Spinal cord (tissue), 9 donors: ENCODE measurements at regions not wholly inside any gene's neighbourhood (a gene's known extent, or its start where the extent isn't known, plus 50 kb on each side); places are given as distances from the start of the nearest gene placed in this dataset.
"Not testable (repeated sequence)": the region's sequence is repeated elsewhere in the genome, so short reads cannot be mapped to it uniquely, and the experiment has no call there.

Experiments
- DNase-seq, 6 donors: peaks; one replicate each; pipeline versions ENCODE4 v3.0.0 to v3.0.0-alpha.2; 2013 to 2015; ENCODE audit warnings: low spot score in 6 of 6, low read depth in 4 of 6
- H3K27ac ChIP-seq: one replicate; pipeline ENCODE4 v1.5.1; 2013; ENCODE audit warnings: low read depth, low read length, control low read depth
- H3K27me3 ChIP-seq: one replicate; pipeline ENCODE4 v1.6.1; 2013; ENCODE audit warnings: low read length; ENCODE audit not compliant: control insufficient read depth, insufficient read depth
- H3K36me3 ChIP-seq: one replicate; pipeline ENCODE4 v1.6.1; 2013; ENCODE audit warnings: low read length; ENCODE audit not compliant: control insufficient read depth, insufficient read depth
- H3K4me1 ChIP-seq: one replicate; pipeline ENCODE4 v1.6.1; 2013; ENCODE audit warnings: low read length; ENCODE audit not compliant: control insufficient read depth, insufficient read depth
- H3K4me3 ChIP-seq: one replicate; pipeline ENCODE4 v1.5.1; 2013; ENCODE audit warnings: low read depth, low read length, control low read depth
- H3K9me3 ChIP-seq: one replicate; pipeline ENCODE4 v1.6.1; 2013; ENCODE audit warnings: low read length; ENCODE audit not compliant: control insufficient read depth, insufficient read depth
- WGBS: methylation state at CpG from one replicate; pipeline ENCODE4 v1.1.5; 2013; ENCODE audit warnings: missing lambda C conversion rate; ENCODE audit not compliant: insufficient coverage; 5-methylcytosine and 5-hydroxymethylcytosine counted together
- donor health status: healthy.

GRCh38 chr5:176048671-176049070, 80.6 kb upstream of the THOC3 start:
- 95% methylated on average over 2 of the region's 6 CpGs for WGBS
- H3K36me3 ChIP-seq, DNase-seq, H3K4me3 ChIP-seq, H3K4me1 ChIP-seq, H3K27me3 ChIP-seq, H3K27ac ChIP-seq, H3K9me3 ChIP-seq: not testable (repeated sequence)

GRCh38 chr5:176060472-176061268, 92.6 kb upstream of the THOC3 start:
- H3K9me3 ChIP-seq, H3K4me1 ChIP-seq, H3K36me3 ChIP-seq, H3K4me3 ChIP-seq, H3K27me3 ChIP-seq, DNase-seq, H3K27ac ChIP-seq: not testable (repeated sequence)
- WGBS, result no CpG with 5 or more reads among the region's 65 CpGs

DNA sequence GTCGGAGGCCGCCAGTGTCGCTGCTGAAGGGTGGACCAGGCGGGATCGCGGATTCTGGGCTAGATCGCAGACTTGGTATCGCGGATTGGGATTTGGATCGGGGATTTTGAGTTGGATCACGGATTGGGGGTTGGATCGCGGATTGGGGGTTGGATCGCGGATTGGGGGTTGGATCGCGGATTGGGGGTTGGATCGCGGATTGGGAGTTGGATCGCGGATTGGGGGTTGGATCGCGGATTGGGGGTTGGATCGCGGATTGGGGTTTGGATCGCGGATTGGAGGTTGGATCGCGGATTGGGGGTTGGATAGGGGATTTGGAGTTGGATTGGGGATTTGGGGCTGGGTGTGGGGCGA, 93.1 kb upstream of the THOC3 start:
- peak in 1 of 6 donors; percentile 16 for DNase-seq
- H3K27ac ChIP-seq, H3K27me3 ChIP-seq, H3K9me3 ChIP-seq, H3K36me3 ChIP-seq, H3K4me1 ChIP-seq, H3K4me3 ChIP-seq: not testable (repeated sequence)
- WGBS, result 19% methylated on average over 18 of the region's 30 CpGs

GRCh38 chr5:176061660-176062059, 93.5 kb upstream of the THOC3 start:
- no CpG with 5 or more reads among the region's 21 CpGs for WGBS
- not testable (repeated sequence) for H3K27me3 ChIP-seq, DNase-seq, H3K4me1 ChIP-seq, H3K9me3 ChIP-seq, H3K27ac ChIP-seq, H3K36me3 ChIP-seq, H3K4me3 ChIP-seq

- WGBS, result no CpG with 5 or more reads among the region's 5 CpGs
- not testable (repeated sequence) for H3K9me3 ChIP-seq, DNase-seq, H3K36me3 ChIP-seq, H3K4me1 ChIP-seq, H3K4me3 ChIP-seq, H3K27ac ChIP-seq, H3K27me3 ChIP-seq
These were observed 98.3 kb upstream of the THOC3 start for GRCh38 chr5:176066262-176066945.

DNA sequence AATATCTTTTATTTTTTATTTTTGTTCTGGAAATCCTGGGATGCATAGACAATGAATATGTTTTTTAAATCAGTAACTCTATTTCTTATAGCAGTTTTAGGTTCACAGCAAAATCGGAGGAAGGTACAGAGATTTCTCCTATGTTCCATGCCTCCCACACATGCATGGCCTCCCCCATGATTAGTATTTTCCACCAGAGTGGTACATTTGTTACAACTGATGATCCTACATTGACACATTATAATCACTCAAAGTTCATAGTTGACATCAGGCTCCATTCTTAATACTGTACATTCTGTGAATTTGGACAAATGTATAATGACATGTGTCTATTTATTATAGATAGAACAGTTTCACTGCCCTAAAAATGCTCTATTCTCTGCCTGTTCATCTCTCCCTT, 99.0 kb upstream of the THOC3 start:
- H3K9me3 ChIP-seq, DNase-seq, H3K36me3 ChIP-seq, H3K27ac ChIP-seq, H3K4me3 ChIP-seq, H3K4me1 ChIP-seq, H3K27me3 ChIP-seq: not testable (repeated sequence)
- no CpG with 5 or more reads among the region's 1 CpG for WGBS

GRCh38 chr5:176067948-176068347, 99.8 kb upstream of the THOC3 start:
- not testable (repeated sequence) for H3K4me1 ChIP-seq, H3K27ac ChIP-seq, H3K4me3 ChIP-seq, DNase-seq, H3K36me3 ChIP-seq, H3K9me3 ChIP-seq, H3K27me3 ChIP-seq
- WGBS, result no CpG with 5 or more reads among the region's 5 CpGs

GRCh38 chr5:176073996-176074571, 106.0 kb upstream of the THOC3 start:
- not testable (repeated sequence) for H3K36me3 ChIP-seq, H3K27me3 ChIP-seq, H3K4me1 ChIP-seq, H3K4me3 ChIP-seq, H3K9me3 ChIP-seq, H3K27ac ChIP-seq
- peak in 1 of 6 donors; percentile 1 for DNase-seq
- 100% methylated on average over 1 of the region's 9 CpGs for WGBS

GRCh38 chr5:176083717-176084116, 115.6 kb upstream of the THOC3 start:
- WGBS, result no CpG with 5 or more reads among the region's 9 CpGs
- H3K4me3 ChIP-seq, H3K27ac ChIP-seq, DNase-seq, H3K9me3 ChIP-seq, H3K27me3 ChIP-seq, H3K4me1 ChIP-seq, H3K36me3 ChIP-seq: not testable (repeated sequence)

GRCh38 chr5:176103083-176103482, 135.0 kb upstream of the THOC3 start:
- not testable (repeated sequence) for H3K27ac ChIP-seq, DNase-seq, H3K4me3 ChIP-seq, H3K9me3 ChIP-seq, H3K36me3 ChIP-seq, H3K4me1 ChIP-seq, H3K27me3 ChIP-seq
- no CpG with 5 or more reads among the region's 3 CpGs for WGBS
